Kidney (tissue), 13 donors: ENCODE measurements at regions not wholly inside any gene's neighbourhood (a gene's known extent, or its start where the extent isn't known, plus 50 kb on each side); places are given as distances from the start of the nearest gene placed in this dataset.

Experiments used
- DNase-seq, 5 donors: peaks; one replicate each; pipeline ENCODE4 v3.0.0-alpha.2; 2013 to 2020
- FAIRE-seq: peaks from 2 replicates; lab custom pipeline; 2012; peaks lifted over from hg19 to GRCh38; lab: Jason Lieb, UNC
- H3K27ac ChIP-seq, 2 donors: one replicate each; pipeline ENCODE4 v1.7.0; 2013; ENCODE audit warnings: low read depth in 2 of 2, low read length in 2 of 2, inconsistent platforms in 1 of 2
- H3K27me3 ChIP-seq: one replicate; pipeline ENCODE4 v1.7.1; 2013; ENCODE audit warnings: low read length, inconsistent platforms; ENCODE audit not compliant: control insufficient read depth, insufficient read depth
- H3K36me3 ChIP-seq, 3 donors: one replicate each; pipeline versions ENCODE4 v1.7.0 to v1.7.1; 2013; ENCODE audit warnings: low read length in 3 of 3, control low read depth in 1 of 3, inconsistent platforms in 1 of 3; ENCODE audit not compliant: insufficient read depth in 3 of 3, control insufficient read depth in 2 of 3
- H3K4me1 ChIP-seq, 3 donors: one replicate each; pipeline versions ENCODE4 v1.7.0 to v1.7.1; 2013; ENCODE audit warnings: low read length in 3 of 3, inconsistent platforms in 1 of 3, low read depth in 1 of 3; ENCODE audit not compliant: control insufficient read depth in 2 of 3, insufficient read depth in 2 of 3
- H3K4me3 ChIP-seq, 3 donors: one replicate each; pipeline versions ENCODE4 v1.7.0 to v1.8.1; 2013; ENCODE audit warnings: low read length in 3 of 3, control low read depth in 1 of 3, inconsistent platforms in 1 of 3
- H3K9ac ChIP-seq, 3 donors: one replicate each; pipeline versions ENCODE4 v1.7.0 to v1.7.1; 2013; ENCODE audit warnings: low read length in 3 of 3, control low read depth in 1 of 3, inconsistent platforms in 1 of 3
- H3K9me3 ChIP-seq, 3 donors: one replicate each; pipeline versions ENCODE4 v1.7.0 to v1.7.1; 2013; ENCODE audit warnings: low read length in 3 of 3, control low read depth in 1 of 3, inconsistent platforms in 1 of 3; ENCODE audit not compliant: control insufficient read depth in 2 of 3, insufficient read depth in 1 of 3
- intact Hi-C: fragments of 100-400 bp; cut with DNase I; formaldehyde crosslinking; loops from one replicate; pipeline ENCODE4 v1.11.1; 2022
- TF ChIP-seq, protein P1 (sequence below): IDR thresholded peaks from 3 replicates; pipeline ENCODE4 v1.5.1; 2012; ENCODE audit warnings: mild to moderate bottlenecking, moderate library complexity, borderline replicate concordance; ENCODE audit not compliant: insufficient read depth; ENCODE audit errors: extremely low read depth
- donor health status: control.
- donor health status: control.
- donor health status: control.
- donor health status: control.
- donor health status: control.
- donor health status: DM: yes; HTN: yes; CAD: no.
- donor health status: Normal renal cell carcinoma (clear cell type).

DNA sequence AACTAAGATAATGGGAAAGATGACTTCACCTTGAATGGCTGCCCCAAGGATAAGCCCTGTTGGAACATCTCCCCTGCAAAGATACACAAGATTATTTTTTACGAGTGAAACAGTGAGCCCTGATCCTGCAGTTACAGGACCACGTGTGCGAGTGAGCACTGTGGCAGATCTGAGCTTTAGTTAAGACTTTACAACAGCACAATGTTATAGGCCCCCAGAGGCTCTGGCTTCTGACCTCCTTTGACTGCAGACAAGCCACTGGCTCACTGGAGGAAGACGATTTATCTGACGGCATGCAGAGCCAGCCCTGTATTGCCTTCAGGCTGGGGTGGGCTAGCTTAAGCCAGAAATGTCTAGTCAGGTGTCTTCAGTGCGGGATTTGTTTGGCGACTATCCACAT is 174.4 kb downstream of the ARRDC4 start:
- no peak overlapping the region for H3K27ac ChIP-seq
- H3K4me1 ChIP-seq = peaks cover 0 to 3% (median 0%) of the 10 kb centered on the region in 3 donors
- no peak for FAIRE-seq
- H3K27me3 ChIP-seq = no peaks in the 10 kb centered on the region
- no peaks in the 10 kb centered on the region for H3K9me3 ChIP-seq
- no peak overlapping the region for H3K9ac ChIP-seq
- TF ChIP-seq, protein P1, sequence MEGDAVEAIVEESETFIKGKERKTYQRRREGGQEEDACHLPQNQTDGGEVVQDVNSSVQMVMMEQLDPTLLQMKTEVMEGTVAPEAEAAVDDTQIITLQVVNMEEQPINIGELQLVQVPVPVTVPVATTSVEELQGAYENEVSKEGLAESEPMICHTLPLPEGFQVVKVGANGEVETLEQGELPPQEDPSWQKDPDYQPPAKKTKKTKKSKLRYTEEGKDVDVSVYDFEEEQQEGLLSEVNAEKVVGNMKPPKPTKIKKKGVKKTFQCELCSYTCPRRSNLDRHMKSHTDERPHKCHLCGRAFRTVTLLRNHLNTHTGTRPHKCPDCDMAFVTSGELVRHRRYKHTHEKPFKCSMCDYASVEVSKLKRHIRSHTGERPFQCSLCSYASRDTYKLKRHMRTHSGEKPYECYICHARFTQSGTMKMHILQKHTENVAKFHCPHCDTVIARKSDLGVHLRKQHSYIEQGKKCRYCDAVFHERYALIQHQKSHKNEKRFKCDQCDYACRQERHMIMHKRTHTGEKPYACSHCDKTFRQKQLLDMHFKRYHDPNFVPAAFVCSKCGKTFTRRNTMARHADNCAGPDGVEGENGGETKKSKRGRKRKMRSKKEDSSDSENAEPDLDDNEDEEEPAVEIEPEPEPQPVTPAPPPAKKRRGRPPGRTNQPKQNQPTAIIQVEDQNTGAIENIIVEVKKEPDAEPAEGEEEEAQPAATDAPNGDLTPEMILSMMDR = no peak
- H3K36me3 ChIP-seq = no peaks in the 10 kb centered on the region
- intact Hi-C loops = no loop called here
- H3K4me3 ChIP-seq = no peak overlapping the region
- no peak for DNase-seq

DNA sequence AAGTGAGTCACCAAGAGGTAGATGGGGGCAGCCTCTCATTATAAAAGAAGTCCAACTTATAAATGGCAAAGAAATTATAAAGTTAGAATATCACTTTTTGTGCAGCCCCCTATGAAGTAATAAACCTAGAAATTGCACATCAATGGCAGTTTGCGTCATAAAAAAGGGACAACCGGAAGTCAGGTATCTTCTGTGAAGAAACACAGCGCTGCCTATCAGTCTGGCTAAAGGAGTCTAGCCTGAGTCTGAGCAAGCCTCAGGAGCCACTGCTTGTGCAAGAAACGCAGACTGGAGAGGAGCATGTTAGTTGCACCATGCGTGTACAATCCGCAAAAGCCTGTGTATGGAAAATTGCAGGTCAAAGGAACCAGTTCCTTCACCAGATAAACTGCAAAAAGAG is 178.4 kb downstream of the ARRDC4 start:
- intact Hi-C loops = no loop called here
- DNase-seq (no peak), FAIRE-seq (no peak)
- Histone ChIP-seq H3K9me3 (no peaks in the 10 kb centered on the region), H3K27me3 (no peaks in the 10 kb centered on the region), H3K4me3 (no peak overlapping the region), H3K36me3 (no peaks in the 10 kb centered on the region), H3K4me1 (no peaks in the 10 kb centered on the region), H3K27ac (no peak overlapping the region), H3K9ac (no peak overlapping the region)
- TF ChIP-seq, protein P1 = no peak

DNA sequence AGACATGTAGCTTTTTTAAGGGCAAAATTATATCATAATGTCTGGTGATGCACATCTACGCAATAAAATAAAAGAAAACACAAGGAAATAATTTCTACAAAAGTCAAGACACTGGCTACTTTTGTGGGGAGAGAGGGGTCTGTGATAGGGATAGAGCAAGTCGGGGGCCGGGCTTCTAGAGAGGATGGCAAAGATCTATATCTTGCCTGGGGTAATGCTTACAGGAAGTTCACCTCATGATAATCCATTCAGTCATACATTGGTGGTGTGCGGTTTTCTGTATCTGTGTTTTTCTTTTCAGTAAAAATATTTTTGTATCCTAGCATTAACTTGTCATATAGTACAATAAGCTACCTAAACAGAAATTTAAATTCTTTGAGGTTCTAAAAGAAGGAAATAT is 178.8 kb downstream of the ARRDC4 start:
- H3K4me3 ChIP-seq = no peak overlapping the region
- TF ChIP-seq, protein P1 = no peak

DNA sequence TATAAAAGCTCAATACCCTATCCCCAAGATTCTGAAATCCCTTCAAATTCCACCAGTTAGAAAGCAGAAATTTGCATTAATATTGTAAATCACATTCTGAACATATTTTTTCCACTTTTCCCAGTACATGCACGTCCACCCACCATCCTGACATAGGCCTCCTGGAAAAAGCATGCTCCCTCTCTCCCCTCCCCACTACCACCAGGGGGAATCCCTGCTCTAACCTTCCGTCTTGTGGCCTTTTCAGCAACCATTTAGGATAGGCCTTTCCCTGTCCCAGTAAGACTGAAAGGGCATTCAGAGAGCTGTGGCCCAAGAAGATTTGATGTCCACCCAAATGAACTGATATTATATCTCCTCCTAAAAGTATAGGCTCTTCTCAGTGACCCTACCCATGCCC is 182.1 kb downstream of the ARRDC4 start:
- H3K36me3 ChIP-seq = no peaks in the 10 kb centered on the region
- no peak overlapping the region for H3K4me3 ChIP-seq
- H3K9me3 ChIP-seq = no peaks in the 10 kb centered on the region
- DNase-seq = no peak
- no peaks in the 10 kb centered on the region for H3K27me3 ChIP-seq
- no peaks in the 10 kb centered on the region for H3K4me1 ChIP-seq
- intact Hi-C loops = no loop called here
- no peak overlapping the region for H3K27ac ChIP-seq
- no peak for FAIRE-seq
- TF ChIP-seq, protein P1 = no peak
- no peak overlapping the region for H3K9ac ChIP-seq

More for the DNA sequence above, 178.8 kb downstream of the ARRDC4 start:
- Histone ChIP-seq H3K27me3 (no peaks in the 10 kb centered on the region), H3K36me3 (no peaks in the 10 kb centered on the region), H3K4me1 (no peaks in the 10 kb centered on the region), H3K9me3 (no peaks in the 10 kb centered on the region), H3K9ac (no peak overlapping the region), H3K27ac (no peak overlapping the region)
- DNase-seq = no peak
- intact Hi-C loops = no loop called here
- no peak for FAIRE-seq
